Neural cell (in vitro differentiated cells): ENCODE measurements at regions not wholly inside any gene's neighbourhood (a gene's known extent, or its start where the extent isn't known, plus 50 kb on each side); places are given as distances from the start of the nearest gene placed in this dataset.

Experiments used
- H2AFZ ChIP-seq: fragments of 200-600, 300-800 bp; sonication (generic), shearing (Covaris generic); 2 replicates; pipeline ENCODE4 v1.6.0; 2014; ENCODE audit warnings: low read depth, mild to moderate bottlenecking, antibody characterized with exemption, low read length, moderate library complexity
- H3F3A ChIP-seq: fragments of 200-600 bp; shearing (Covaris generic); 2 replicates; pipeline ENCODE4 v1.6.1; 2016; ENCODE audit warnings: mild to moderate bottlenecking, moderate library complexity, mixed read lengths, antibody characterized with exemption, low read length; ENCODE audit not compliant: insufficient read depth, poor library complexity, severe bottlenecking
- H3K27ac ChIP-seq: fragments of 200-600, 300-800 bp; sonication (generic), shearing (Covaris generic); 2 replicates; pipeline ENCODE4 v1.5.1; 2014; ENCODE audit warnings: mild to moderate bottlenecking, low read length, moderate library complexity
- H3K27me3 ChIP-seq: fragments of 300-800, 200-600 bp; sonication (generic), shearing (Covaris generic); 2 replicates; pipeline ENCODE4 v1.6.0; 2014; ENCODE audit warnings: mild to moderate bottlenecking, low read depth, low read length, moderate library complexity; ENCODE audit not compliant: insufficient read depth
- H3K36me3 ChIP-seq: fragments of 300-800, 200-600 bp; sonication (generic), shearing (Covaris generic); 2 replicates; pipeline ENCODE4 v1.5.1; 2014; ENCODE audit warnings: mild to moderate bottlenecking, antibody characterized with exemption, low read length, moderate library complexity; ENCODE audit not compliant: insufficient read depth
- H3K4me2 ChIP-seq: fragments of 300-800, 200-600 bp; sonication (generic), shearing (Covaris generic); 2 replicates; pipeline ENCODE4 v1.6.0; 2014; ENCODE audit warnings: mild to moderate bottlenecking, low read length
- H3K4me3 ChIP-seq: fragments of 300-800, 200-600 bp; sonication (generic), shearing (Covaris generic); 2 replicates; pipeline ENCODE4 v1.5.1; 2014; ENCODE audit warnings: mild to moderate bottlenecking, low read length, moderate library complexity
- H3K79me2 ChIP-seq: fragments of 200-600 bp; shearing (Covaris generic); replicated peaks from 2 replicates; pipeline ENCODE4 v1.6.0; 2014; ENCODE audit warnings: mild to moderate bottlenecking, low read length, moderate library complexity; ENCODE audit not compliant: insufficient read depth
- H3K9ac ChIP-seq: fragments of 300-800, 200-600 bp; sonication (generic), shearing (Covaris generic); 2 replicates; pipeline ENCODE4 v1.6.1; 2016; ENCODE audit warnings: mild to moderate bottlenecking, low read length, mixed read lengths
- H3K9me2 ChIP-seq: fragments of 200-600 bp; shearing (Covaris generic); 2 replicates; pipeline ENCODE4 v1.6.1; 2016; ENCODE audit warnings: mild to moderate bottlenecking, low read length, mixed read lengths; ENCODE audit not compliant: insufficient read depth
- H3K9me3 ChIP-seq: fragments of 200-600, 300-800 bp; sonication (generic), shearing (Covaris generic); 2 replicates; pipeline ENCODE4 v1.6.1; 2016; ENCODE audit warnings: mild to moderate bottlenecking, mixed run types, low read length, moderate library complexity, mixed read lengths
- H4K20me1 ChIP-seq: fragments of 200-600 bp; shearing (Covaris generic); 2 replicates; pipeline ENCODE4 v1.6.1; 2016; ENCODE audit warnings: mild to moderate bottlenecking, mixed run types; ENCODE audit not compliant: insufficient read depth
- CTCF ChIP-seq: fragments of 450-650 bp; IDR thresholded peaks from 2 replicates; pipeline ENCODE4 v1.5.1; 2014; ENCODE audit warnings: antibody characterized with exemption, mild to moderate bottlenecking, moderate library complexity; ENCODE audit not compliant: poor library complexity, severe bottlenecking
- EP300 ChIP-seq: fragments of 450-650 bp; conservative IDR thresholded peaks from 2 replicates; pipeline ENCODE4 v1.6.1; 2014; ENCODE audit warnings: antibody characterized with exemption, mild to moderate bottlenecking, moderate library complexity; ENCODE audit not compliant: poor library complexity, severe bottlenecking
- EZH2 ChIP-seq: fragments of 200-600, 300-800 bp; shearing (Covaris generic), sonication (generic); IDR thresholded peaks from 2 replicates; pipeline ENCODE4 v1.6.1; 2014; ENCODE audit warnings: antibody characterized with exemption, low read length, borderline replicate concordance, mild to moderate bottlenecking; ENCODE audit not compliant: insufficient read depth, poor library complexity, severe bottlenecking
- MXI1 ChIP-seq: fragments of 450-650 bp; conservative IDR thresholded peaks from 2 replicates; pipeline ENCODE4 v1.6.1; 2014; ENCODE audit warnings: antibody characterized with exemption, mild to moderate bottlenecking; ENCODE audit not compliant: poor library complexity, severe bottlenecking
- POLR2AphosphoS5 ChIP-seq: IDR thresholded peaks from 2 replicates; pipeline ENCODE4 v1.6.1; 2012
- RAD21 ChIP-seq: fragments of 450-650 bp; conservative IDR thresholded peaks from 2 replicates; pipeline ENCODE4 v1.6.1; 2014; ENCODE audit warnings: antibody characterized with exemption, mild to moderate bottlenecking, moderate library complexity
- SMC3 ChIP-seq: fragments of 450-650 bp; conservative IDR thresholded peaks from 2 replicates; pipeline ENCODE4 v1.6.1; 2014; ENCODE audit warnings: antibody characterized with exemption, mild to moderate bottlenecking, moderate library complexity; ENCODE audit not compliant: poor library complexity
- TAF1 ChIP-seq: IDR thresholded peaks from 2 replicates; pipeline ENCODE4 v1.6.1; 2012; ENCODE audit warnings: low read depth
- TF ChIP-seq, protein P1 (sequence below): IDR thresholded peaks from 2 replicates; pipeline ENCODE4 v1.6.1; 2012; ENCODE audit warnings: borderline replicate concordance

GRCh38 chr2:235194836-235195235 lies 243.0 kb downstream of the SH3BP4 start:
- H3K27ac ChIP-seq: no peak overlapping the region
- no peaks in the 10 kb centered on the region for H3K79me2 ChIP-seq
- H2AFZ ChIP-seq: no peak overlapping the region
- H3F3A ChIP-seq: no peaks in the 10 kb centered on the region
- TF ChIP-seq EZH2: no peak
- no peak for TF ChIP-seq RAD21
- TF ChIP-seq MXI1: no peak
- no peak for TF ChIP-seq EP300
- no peak for TF ChIP-seq TAF1
- TF ChIP-seq, protein P1, sequence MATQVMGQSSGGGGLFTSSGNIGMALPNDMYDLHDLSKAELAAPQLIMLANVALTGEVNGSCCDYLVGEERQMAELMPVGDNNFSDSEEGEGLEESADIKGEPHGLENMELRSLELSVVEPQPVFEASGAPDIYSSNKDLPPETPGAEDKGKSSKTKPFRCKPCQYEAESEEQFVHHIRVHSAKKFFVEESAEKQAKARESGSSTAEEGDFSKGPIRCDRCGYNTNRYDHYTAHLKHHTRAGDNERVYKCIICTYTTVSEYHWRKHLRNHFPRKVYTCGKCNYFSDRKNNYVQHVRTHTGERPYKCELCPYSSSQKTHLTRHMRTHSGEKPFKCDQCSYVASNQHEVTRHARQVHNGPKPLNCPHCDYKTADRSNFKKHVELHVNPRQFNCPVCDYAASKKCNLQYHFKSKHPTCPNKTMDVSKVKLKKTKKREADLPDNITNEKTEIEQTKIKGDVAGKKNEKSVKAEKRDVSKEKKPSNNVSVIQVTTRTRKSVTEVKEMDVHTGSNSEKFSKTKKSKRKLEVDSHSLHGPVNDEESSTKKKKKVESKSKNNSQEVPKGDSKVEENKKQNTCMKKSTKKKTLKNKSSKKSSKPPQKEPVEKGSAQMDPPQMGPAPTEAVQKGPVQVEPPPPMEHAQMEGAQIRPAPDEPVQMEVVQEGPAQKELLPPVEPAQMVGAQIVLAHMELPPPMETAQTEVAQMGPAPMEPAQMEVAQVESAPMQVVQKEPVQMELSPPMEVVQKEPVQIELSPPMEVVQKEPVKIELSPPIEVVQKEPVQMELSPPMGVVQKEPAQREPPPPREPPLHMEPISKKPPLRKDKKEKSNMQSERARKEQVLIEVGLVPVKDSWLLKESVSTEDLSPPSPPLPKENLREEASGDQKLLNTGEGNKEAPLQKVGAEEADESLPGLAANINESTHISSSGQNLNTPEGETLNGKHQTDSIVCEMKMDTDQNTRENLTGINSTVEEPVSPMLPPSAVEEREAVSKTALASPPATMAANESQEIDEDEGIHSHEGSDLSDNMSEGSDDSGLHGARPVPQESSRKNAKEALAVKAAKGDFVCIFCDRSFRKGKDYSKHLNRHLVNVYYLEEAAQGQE: no peak
- no peak for TF ChIP-seq POLR2AphosphoS5
- TF ChIP-seq CTCF: no peak
- no peak for TF ChIP-seq SMC3
- no peak overlapping the region for H3K4me3 ChIP-seq
- H3K9me3 ChIP-seq: no peaks in the 10 kb centered on the region
- H3K27me3 ChIP-seq: no peaks in the 10 kb centered on the region
- no peaks in the 10 kb centered on the region for H4K20me1 ChIP-seq
- no peak overlapping the region for H3K9ac ChIP-seq
- no peaks in the 10 kb centered on the region for H3K9me2 ChIP-seq
- no peak overlapping the region for H3K4me2 ChIP-seq
- H3K36me3 ChIP-seq: no peaks in the 10 kb centered on the region

DNA sequence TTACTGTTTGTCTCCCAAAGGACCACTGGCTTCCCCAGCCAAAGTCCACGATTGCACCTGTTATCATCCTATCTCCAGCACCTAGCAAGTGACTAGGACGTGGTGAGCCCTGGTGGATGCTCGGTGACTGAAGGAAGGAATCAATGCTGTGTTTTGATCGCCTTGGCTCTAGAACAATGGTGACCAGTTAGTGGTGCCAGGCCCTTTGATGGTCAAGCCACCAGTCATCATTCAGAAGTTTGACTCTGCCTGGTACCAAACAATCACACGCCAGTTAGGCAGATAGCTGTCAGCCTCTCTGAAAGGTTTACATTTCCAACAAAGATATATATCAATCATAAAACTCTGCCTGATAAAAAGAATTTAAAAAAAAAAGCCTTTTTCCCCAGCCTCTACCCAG lies 244.1 kb downstream of the SH3BP4 start:
- Histone ChIP-seq H3K27me3 (no peaks in the 10 kb centered on the region), H3K36me3 (no peaks in the 10 kb centered on the region), H3K9ac (no peak overlapping the region), H4K20me1 (no peaks in the 10 kb centered on the region), H3K27ac (no peak overlapping the region), H3K4me3 (no peak overlapping the region), H2AFZ (no peak overlapping the region), H3K79me2 (no peaks in the 10 kb centered on the region), H3F3A (no peaks in the 10 kb centered on the region), H3K4me2 (no peak overlapping the region), H3K9me3 (no peaks in the 10 kb centered on the region), H3K9me2 (no peaks in the 10 kb centered on the region)
- TF ChIP-seq EZH2: no peak
- TF ChIP-seq POLR2AphosphoS5: no peak
- TF ChIP-seq CTCF: no peak
- no peak for TF ChIP-seq MXI1
- TF ChIP-seq RAD21: no peak
- no peak for TF ChIP-seq SMC3
- TF ChIP-seq EP300: no peak
- TF ChIP-seq, protein P1: no peak
- TF ChIP-seq TAF1: no peak
